IMR-90 (cell line): ENCODE measurements at regions not wholly inside any gene's neighbourhood (a gene's known extent, or its start where the extent isn't known, plus 50 kb on each side); places are given as distances from the start of the nearest gene placed in this dataset.

Source experiments
- ATAC-seq: fragments of 200-7000 bp; cut with Tn5 transposase; 2 replicates; pipeline ENCODE4 v1.9.1; 2020; ENCODE audit warnings: low read depth, mild to moderate bottlenecking, moderate library complexity
- BruUV-seq: library from RNA; stranded (reverse); fragments of 400-500 nt; replicated peaks from 2 replicates; lab custom pipeline; 2021; lab: Mats Ljungman, UMichigan
- CTCF ChIA-PET: fragments of 300-600 bp; formaldehyde crosslinking; extraction: SDS; loops from one replicate; lab custom pipeline; 2021; ENCODE audit warnings: antibody characterized with exemption; lab: Yijun Ruan, JAX
- POLR2A ChIA-PET: fragments of 300-600 bp; sonication (Branson Sonifier 250); formaldehyde crosslinking; loops from one replicate; lab custom pipeline; 2022; ENCODE audit warnings: antibody characterized with exemption; ENCODE audit not compliant: unreplicated experiment; lab: Charles Lee
- DNase-seq: peaks from one replicate; pipeline ENCODE4 v3.0.0; 2013
- H2AFZ ChIP-seq: replicated peaks from 2 replicates; pipeline ENCODE3; 2013; ENCODE audit warnings: low read length, mild to moderate bottlenecking; ENCODE audit not compliant: poor library complexity
- H2AK5ac ChIP-seq: 2 replicates; pipeline ENCODE4 v1.6.1; 2013; ENCODE audit warnings: low read depth, low read length, inconsistent platforms
- H2AK9ac ChIP-seq: replicated peaks from 2 replicates; pipeline ENCODE3; 2013; ENCODE audit warnings: mild to moderate bottlenecking, low read depth, low read length, moderate library complexity; ENCODE audit not compliant: poor library complexity
- H2BK120ac ChIP-seq: 2 replicates; pipeline ENCODE4 v1.6.1; 2013; ENCODE audit warnings: low read depth, low read length, inconsistent platforms
- H2BK15ac ChIP-seq: 3 replicates; pipeline ENCODE4 v1.6.1; 2013; ENCODE audit warnings: low read depth, low read length, inconsistent platforms
- H2BK20ac ChIP-seq: 2 replicates; pipeline ENCODE4 v1.6.1; 2013; ENCODE audit warnings: low read depth, mild to moderate bottlenecking, inconsistent platforms, low read length, moderate library complexity
- H2BK5ac ChIP-seq: 2 replicates; pipeline ENCODE4 v1.6.1; 2013; ENCODE audit warnings: mild to moderate bottlenecking, low read depth, low read length, inconsistent platforms; ENCODE audit not compliant: poor library complexity, severe bottlenecking
- H3K14ac ChIP-seq: replicated peaks from 2 replicates; pipeline ENCODE4 v1.6.1; 2013; ENCODE audit warnings: low read depth, low read length, inconsistent platforms
- H3K18ac ChIP-seq: 2 replicates; pipeline ENCODE4 v1.6.1; 2013; ENCODE audit warnings: low read depth, low read length, control low read depth
- H3K23ac ChIP-seq: 2 replicates; pipeline ENCODE4 v1.6.1; 2013; ENCODE audit warnings: low read depth, low read length, inconsistent platforms
- H3K27ac ChIP-seq: 2 replicates; pipeline ENCODE4 v1.5.1; 2013; ENCODE audit warnings: mild to moderate bottlenecking, control low read depth, low read length; ENCODE audit not compliant: insufficient read depth
- H3K27me3 ChIP-seq: 2 replicates; pipeline ENCODE4 v1.6.1; 2013; ENCODE audit warnings: low read length; ENCODE audit not compliant: control insufficient read depth, insufficient read depth
- H3K36me3 ChIP-seq: 2 replicates; pipeline ENCODE4 v1.6.1; 2013; ENCODE audit warnings: low read length, mixed read lengths; ENCODE audit not compliant: control insufficient read depth, insufficient read depth
- H3K4ac ChIP-seq: 2 replicates; pipeline ENCODE4 v1.6.1; 2013; ENCODE audit warnings: low read depth, low read length, inconsistent platforms
- H3K4me1 ChIP-seq: 2 replicates; pipeline ENCODE4 v1.6.1; 2013; ENCODE audit warnings: low read length, mixed read lengths; ENCODE audit not compliant: control insufficient read depth, insufficient read depth
- H3K4me2 ChIP-seq: 2 replicates; pipeline ENCODE4 v1.6.1; 2013; ENCODE audit warnings: low read depth, mild to moderate bottlenecking, control low read depth, low read length, moderate library complexity
- H3K4me3 ChIP-seq: 2 replicates; pipeline ENCODE4 v1.5.1; 2013; ENCODE audit warnings: low read depth, mild to moderate bottlenecking, control low read depth, low read length, moderate library complexity; ENCODE audit not compliant: insufficient read depth
- H3K56ac ChIP-seq: 2 replicates; pipeline ENCODE4 v1.6.1; 2013; ENCODE audit warnings: low read length, inconsistent platforms; ENCODE audit not compliant: insufficient read depth; ENCODE audit errors: extremely low read depth
- H3K79me1 ChIP-seq, 2 experiments: 2 replicates each; pipeline ENCODE4 v1.6.1; 2013; ENCODE audit warnings: low read length in 2 of 2, inconsistent platforms in 1 of 2, low read depth in 1 of 2
- H3K9ac ChIP-seq: 2 replicates; pipeline ENCODE4 v1.6.1; 2013; ENCODE audit warnings: low read depth, low read length, control low read depth
- H3K9me1 ChIP-seq: 2 replicates; pipeline ENCODE4 v1.6.1; 2013; ENCODE audit warnings: low read length, inconsistent platforms; ENCODE audit not compliant: insufficient read depth
- H3K9me3 ChIP-seq: 2 replicates; pipeline ENCODE4 v1.6.1; 2013; ENCODE audit warnings: low read length; ENCODE audit not compliant: control insufficient read depth, insufficient read depth
- H4K20me1 ChIP-seq: 2 replicates; pipeline ENCODE4 v1.6.1; 2013; ENCODE audit warnings: low read length, inconsistent platforms; ENCODE audit not compliant: insufficient read depth
- H4K5ac ChIP-seq: 2 replicates; pipeline ENCODE4 v1.6.1; 2013; ENCODE audit warnings: mild to moderate bottlenecking, low read depth, low read length, control low read depth
- H4K8ac ChIP-seq, 2 experiments: 2 replicates each; pipeline ENCODE4 v1.6.1; 2013; ENCODE audit warnings: low read depth in 2 of 2, low read length in 2 of 2, control low read depth in 1 of 2, inconsistent platforms in 1 of 2
- H4K91ac ChIP-seq: 2 replicates; pipeline ENCODE4 v1.6.1; 2013; ENCODE audit warnings: low read depth, low read length, inconsistent platforms; ENCODE audit not compliant: insufficient read depth
- BHLHE40 ChIP-seq: fragments of 150-350 bp; IDR thresholded peaks from 2 replicates; pipeline ENCODE4 v1.6.1; 2016; ENCODE audit warnings: mild to moderate bottlenecking, low read depth, low read length
- CEBPB ChIP-seq: IDR thresholded peaks from 2 replicates; pipeline ENCODE4 v1.6.1; 2012; ENCODE audit warnings: low read depth, low read length, improper control_type of control experiment
- CHD1 ChIP-seq: IDR thresholded peaks from 2 replicates; pipeline ENCODE4 v1.6.1; 2012; ENCODE audit warnings: low read depth, low read length, improper control_type of control experiment
- CTCF ChIP-seq: conservative IDR thresholded peaks from 2 replicates; pipeline ENCODE4 v1.5.1; 2012; ENCODE audit warnings: mild to moderate bottlenecking, low read depth, low read length, improper control_type of control experiment
- ELK1 ChIP-seq: fragments of 150-350 bp; IDR thresholded peaks from 2 replicates; pipeline ENCODE4 v1.6.1; 2016; ENCODE audit warnings: low read depth, mild to moderate bottlenecking, low read length, moderate library complexity, borderline replicate concordance
- MAFK ChIP-seq: IDR thresholded peaks from 2 replicates; pipeline ENCODE4 v1.6.1; 2012; ENCODE audit warnings: low read depth, low read length, improper control_type of control experiment
- MAZ ChIP-seq: IDR thresholded peaks from 2 replicates; pipeline ENCODE4 v1.6.1; 2012; ENCODE audit warnings: low read depth, mild to moderate bottlenecking, low read length, improper control_type of control experiment, moderate library complexity, borderline replicate concordance
- MXI1 ChIP-seq: IDR thresholded peaks from 2 replicates; pipeline ENCODE4 v1.6.1; 2012; ENCODE audit warnings: low read depth, mild to moderate bottlenecking, low read length, moderate library complexity, borderline replicate concordance
- NFE2L2 ChIP-seq: fragments of 150-350 bp; IDR thresholded peaks from 2 replicates; pipeline ENCODE4 v1.6.1; 2016; ENCODE audit warnings: low read depth, mild to moderate bottlenecking, low read length
- POLR2A ChIP-seq: IDR thresholded peaks from 2 replicates; pipeline ENCODE4 v1.6.1; 2012; ENCODE audit warnings: mild to moderate bottlenecking, low read depth, low read length
- RAD21 ChIP-seq: IDR thresholded peaks from 2 replicates; pipeline ENCODE4 v1.6.1; 2012; ENCODE audit warnings: low read length, improper control_type of control experiment
- RCOR1 ChIP-seq: IDR thresholded peaks from 2 replicates; pipeline ENCODE4 v1.6.1; 2012; ENCODE audit warnings: mild to moderate bottlenecking, low read length, improper control_type of control experiment; ENCODE audit not compliant: insufficient replicate concordance
- RFX5 ChIP-seq: IDR thresholded peaks from 2 replicates; pipeline ENCODE4 v1.8.0; 2012; ENCODE audit warnings: low read depth, mild to moderate bottlenecking, low read length, moderate library complexity
- SMC3 ChIP-seq: fragments of 150-350 bp; IDR thresholded peaks from 2 replicates; pipeline ENCODE4 v1.6.1; 2016; ENCODE audit warnings: low read depth, mild to moderate bottlenecking, antibody characterized with exemption, low read length, moderate library complexity
- USF2 ChIP-seq: fragments of 150-350 bp; IDR thresholded peaks from 2 replicates; pipeline ENCODE4 v1.6.1; 2017; ENCODE audit warnings: mild to moderate bottlenecking, antibody characterized with exemption, low read length, low read depth
- WGBS, 2 experiments: methylation state at CpG; one replicate each; pipeline versions ENCODE4 v1.1.5 to v1.1.7; 2013; ENCODE audit warnings: missing lambda C conversion rate in 2 of 2; ENCODE audit not compliant: insufficient read length in 1 of 2; ENCODE audit errors: extremely low coverage in 2 of 2; 5-methylcytosine and 5-hydroxymethylcytosine counted together
- dilution Hi-C: fragments of 300-500 bp; cut with HindIII; formaldehyde crosslinking; loops from one replicate; pipeline ENCODE4 v1.14.3; 2018; ENCODE audit warnings: low sequenced_read_pairs; ENCODE audit not compliant: unreplicated experiment
- in situ Hi-C: fragments of 300-500 bp; cut with MboI; formaldehyde crosslinking; loops from 3 replicates; pipeline ENCODE4 v1.14.3; 2019; ENCODE audit warnings: low sequenced_read_pairs, inconsistent platforms, mixed read lengths
- intact Hi-C: fragments of 100-400 bp; cut with micrococcal nuclease; formaldehyde crosslinking; loops from 2 replicates; pipeline ENCODE4 v1.10.0; 2022

- BruUV-seq = no TSS peak
- H3K18ac ChIP-seq = peak overlapping the region; percentile 96
- peak overlapping the region; percentile 69 for H2AFZ ChIP-seq
- H3K9me3 ChIP-seq = peaks cover 2% of the 10 kb centered on the region; the same call in 1 of the 2 replicates
- peak overlapping the region; percentile 62 for H3K14ac ChIP-seq
- H2BK5ac ChIP-seq = peak overlapping the region; percentile 63
- no peaks in the 10 kb centered on the region for H4K20me1 ChIP-seq
- no peak overlapping the region for H3K4me2 ChIP-seq
- peak overlapping the region; percentile 81; the same call in 1 of the 2 replicates for H4K5ac ChIP-seq
- ChIA-PET CTCF (interaction anchor here (0.6 kb wide), 1 partner anchor 245 kb away, joined by 4 read pairs; no protein-coding TSS in a partner anchor), POLR2A (no interaction called here)
- H3K79me1 ChIP-seq = peaks cover 0 to 12% of the 10 kb centered on the region in 2 experiments; a peak in 3 of 4 replicates
- peaks cover 23% of the 10 kb centered on the region for H3K4me1 ChIP-seq
- peak overlapping the region; percentile 49 to 84; a peak in 3 of 4 replicates for H4K8ac ChIP-seq
- 80% methylated on average over 1 of the region's 6 CpGs; no CpG with 5 or more reads in 1 of the 2 experiments for WGBS, 2 experiments
- dilution Hi-C loops = no loop called here
- no peak overlapping the region for H3K4me3 ChIP-seq
- peak overlapping the region; percentile 95 for H3K4ac ChIP-seq
- H2AK5ac ChIP-seq = peak overlapping the region; percentile 96
- peaks cover 34% of the 10 kb centered on the region for H3K9me1 ChIP-seq
- peak overlapping the region; percentile 94; the same call in 2 of the 3 replicates for H2BK15ac ChIP-seq
- H2AK9ac ChIP-seq = no peak overlapping the region
- ATAC-seq = no peak
- H3K27me3 ChIP-seq = no peaks in the 10 kb centered on the region
- peak overlapping the region; percentile 98 for H2BK120ac ChIP-seq
- in situ Hi-C loops = no loop called here
- intact Hi-C loops = loop anchor here (2.0 to 5.0 kb wide), 2 partner anchors 155 to 335 kb away; no protein-coding TSS in a partner anchor
- peak overlapping the region; percentile 95 for H2BK20ac ChIP-seq
- no peak overlapping the region for H3K9ac ChIP-seq
- H3K56ac ChIP-seq = no peak overlapping the region
- H3K27ac ChIP-seq = peak overlapping the region; percentile 15; the same call in 1 of the 2 replicates
- peak overlapping the region; percentile 37; the same call in 1 of the 2 replicates for H3K23ac ChIP-seq
- H3K36me3 ChIP-seq = no peaks in the 10 kb centered on the region
- H4K91ac ChIP-seq = peak overlapping the region; percentile 97
- no peak for DNase-seq
- TF ChIP-seq RCOR1 (no peak), RAD21 (no peak), NFE2L2 (no peak), POLR2A (no peak), CHD1 (no peak), SMC3 (no peak), MAFK (no peak), ELK1 (no peak), BHLHE40 (no peak), CTCF (no peak), USF2 (no peak), RFX5 (no peak), CEBPB (no peak), MXI1 (no peak), MAZ (no peak)
These were observed 75.2 kb upstream of the LCLAT1 start for GRCh38 chr2:30371772-30372373.
